SK-N-SH treated with all-trans-retinoic acid at 6 μM for 48 hours (cell line): ENCODE measurements at regions not wholly inside any gene's neighbourhood (a gene's known extent, or its start where the extent isn't known, plus 50 kb on each side); places are given as distances from the start of the nearest gene placed in this dataset.

ENCODE experiments used
- ATAC-seq: fragments of 200-7000 bp; cut with Tn5 transposase; 3 replicates; pipeline ENCODE4 v1.9.1; 2020; ENCODE audit warnings: mild to moderate bottlenecking, moderate library complexity
- ARNTL ChIP-seq: fragments of 450-650 bp; formaldehyde crosslinking; IDR thresholded peaks from 2 replicates; pipeline ENCODE4 v1.5.0; 2020; ENCODE audit warnings: low read depth, mild to moderate bottlenecking, moderate library complexity, borderline replicate concordance
- BACH2 ChIP-seq: fragments of 250-450 bp; sonication (Bioruptor Pico); IDR thresholded peaks from 2 replicates; pipeline ENCODE4 v1.9.0; 2021; ENCODE audit warnings: mild to moderate bottlenecking, borderline replicate concordance
- CREB5 ChIP-seq: fragments of 250-450 bp; sonication (Bioruptor Pico); IDR thresholded peaks from 2 replicates; pipeline ENCODE4 v1.5.1; 2020; ENCODE audit warnings: low read depth, mild to moderate bottlenecking, moderate library complexity
- CSDC2 ChIP-seq: fragments of 250-450 bp; sonication (Bioruptor Pico); IDR thresholded peaks from 2 replicates; pipeline ENCODE4 v1.5.0; 2020; ENCODE audit warnings: mild to moderate bottlenecking, moderate library complexity
- ESRRG ChIP-seq: fragments of 250-450 bp; sonication (Bioruptor Pico); IDR thresholded peaks from 2 replicates; pipeline ENCODE4 v1.6.1; 2021; ENCODE audit warnings: mild to moderate bottlenecking
- GLIS3 ChIP-seq: fragments of 250-450 bp; sonication (Bioruptor Pico); IDR thresholded peaks from 2 replicates; pipeline ENCODE4 v1.5.0; 2020; ENCODE audit warnings: mild to moderate bottlenecking, moderate library complexity
- ISL1 ChIP-seq: fragments of 250-450 bp; sonication (Bioruptor Pico); IDR thresholded peaks from 2 replicates; pipeline ENCODE4 v2.1.2; 2022; ENCODE audit warnings: mild to moderate bottlenecking, moderate library complexity
- OSR1 ChIP-seq: fragments of 250-450 bp; sonication (Bioruptor Pico); IDR thresholded peaks from 2 replicates; pipeline ENCODE4 v1.8.0; 2022; ENCODE audit warnings: moderate library complexity, mild to moderate bottlenecking, inconsistent platforms
- PPARA ChIP-seq: fragments of 250-450 bp; sonication (Bioruptor Pico); IDR thresholded peaks from 2 replicates; pipeline ENCODE4 v1.5.0; 2020; ENCODE audit warnings: mild to moderate bottlenecking, borderline replicate concordance
- RARB ChIP-seq: fragments of 250-450 bp; sonication (Bioruptor Pico); IDR thresholded peaks from 2 replicates; pipeline ENCODE4 v1.8.0; 2021; ENCODE audit warnings: mild to moderate bottlenecking, moderate library complexity
- SNAI2 ChIP-seq: fragments of 250-450 bp; sonication (Bioruptor Pico); IDR thresholded peaks from 2 replicates; pipeline ENCODE4 v1.5.0; 2020; ENCODE audit warnings: mild to moderate bottlenecking, moderate library complexity
- TCF4 ChIP-seq: fragments of 250-450 bp; sonication (Bioruptor Pico); IDR thresholded peaks from 2 replicates; pipeline ENCODE4 v1.8.0; 2021; ENCODE audit warnings: mild to moderate bottlenecking, moderate library complexity, borderline replicate concordance
- TOX ChIP-seq: fragments of 250-450 bp; sonication (Bioruptor Pico); IDR thresholded peaks from 2 replicates; pipeline ENCODE4 v1.8.0; 2021; ENCODE audit warnings: mild to moderate bottlenecking, moderate library complexity, borderline replicate concordance
- ZFP3 ChIP-seq: fragments of 250-450 bp; sonication (Bioruptor Pico); IDR thresholded peaks from 2 replicates; pipeline ENCODE4 v1.5.0; 2020; ENCODE audit warnings: mild to moderate bottlenecking, moderate library complexity
- ZFP30 ChIP-seq: fragments of 450-650 bp; formaldehyde crosslinking; IDR thresholded peaks from 2 replicates; pipeline ENCODE4 v1.5.0; 2022; ENCODE audit warnings: mild to moderate bottlenecking, moderate library complexity
- ZNF565 ChIP-seq: fragments of 450-650 bp; formaldehyde crosslinking; conservative IDR thresholded peaks from 2 replicates; pipeline ENCODE4 v1.5.0; 2020; ENCODE audit warnings: low read depth, mild to moderate bottlenecking, moderate library complexity
- ZNF70 ChIP-seq: fragments of 450-650 bp; formaldehyde crosslinking; IDR thresholded peaks from 2 replicates; pipeline ENCODE4 v1.5.0; 2020; ENCODE audit warnings: mild to moderate bottlenecking, moderate library complexity
- TF ChIP-seq, protein P1 (sequence below): fragments of 250-450 bp; sonication (Bioruptor Pico); IDR thresholded peaks from 2 replicates; pipeline ENCODE4 v1.5.1; 2021; ENCODE audit warnings: mild to moderate bottlenecking, moderate library complexity
- TF ChIP-seq, protein P2 (sequence below): fragments of 250-450 bp; sonication (Bioruptor Pico); IDR thresholded peaks from 2 replicates; pipeline ENCODE4 v1.5.0; 2020; ENCODE audit warnings: mild to moderate bottlenecking, moderate library complexity
- TF ChIP-seq, protein P3 (sequence below): fragments of 250-450 bp; sonication (Bioruptor Pico); IDR thresholded peaks from 2 replicates; pipeline ENCODE4 v1.8.0; 2021; ENCODE audit warnings: low read depth, mild to moderate bottlenecking, moderate library complexity, borderline replicate concordance

DNA sequence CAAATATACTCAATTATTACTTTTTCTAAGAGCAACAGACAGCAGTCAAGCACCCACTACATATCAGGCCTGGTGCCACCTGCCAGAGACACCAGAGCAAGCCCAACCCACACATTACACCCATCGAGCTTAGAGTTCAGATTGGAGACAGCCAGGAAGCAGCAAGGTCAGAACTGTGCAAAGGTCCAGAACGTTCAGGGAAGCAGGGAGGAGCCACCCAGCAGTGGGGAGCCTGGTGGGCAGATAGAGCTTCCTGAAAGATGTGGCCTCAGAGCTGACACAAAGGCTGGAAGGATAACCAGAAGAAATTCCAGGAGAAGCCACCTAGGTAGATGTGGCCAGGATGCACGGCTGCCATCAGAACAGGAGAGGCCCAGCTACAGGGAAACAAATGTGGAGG is 440.5 kb upstream of the ID2 start:
- ATAC-seq: no peak
- TF ChIP-seq ZFP3 (CRISPR knock-in tag) (no peak), ZFP30 (CRISPR knock-in tag) (no peak), RARB (CRISPR knock-in tag) (no peak), BACH2 (CRISPR knock-in tag) (no peak), GLIS3 (CRISPR knock-in tag) (no peak), PPARA (CRISPR knock-in tag) (no peak), TOX (CRISPR knock-in tag) (no peak), SNAI2 (no peak), ARNTL (no peak), ZNF70 (CRISPR knock-in tag) (no peak), ESRRG (CRISPR knock-in tag) (no peak)
- TF ChIP-seq, protein P1, sequence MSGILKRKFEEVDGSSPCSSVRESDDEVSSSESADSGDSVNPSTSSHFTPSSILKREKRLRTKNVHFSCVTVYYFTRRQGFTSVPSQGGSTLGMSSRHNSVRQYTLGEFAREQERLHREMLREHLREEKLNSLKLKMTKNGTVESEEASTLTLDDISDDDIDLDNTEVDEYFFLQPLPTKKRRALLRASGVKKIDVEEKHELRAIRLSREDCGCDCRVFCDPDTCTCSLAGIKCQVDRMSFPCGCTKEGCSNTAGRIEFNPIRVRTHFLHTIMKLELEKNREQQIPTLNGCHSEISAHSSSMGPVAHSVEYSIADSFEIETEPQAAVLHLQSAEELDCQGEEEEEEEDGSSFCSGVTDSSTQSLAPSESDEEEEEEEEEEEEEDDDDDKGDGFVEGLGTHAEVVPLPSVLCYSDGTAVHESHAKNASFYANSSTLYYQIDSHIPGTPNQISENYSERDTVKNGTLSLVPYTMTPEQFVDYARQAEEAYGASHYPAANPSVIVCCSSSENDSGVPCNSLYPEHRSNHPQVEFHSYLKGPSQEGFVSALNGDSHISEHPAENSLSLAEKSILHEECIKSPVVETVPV (CRISPR knock-in tag): no peak
- TF ChIP-seq, all 23 proteins: peak for 0

DNA sequence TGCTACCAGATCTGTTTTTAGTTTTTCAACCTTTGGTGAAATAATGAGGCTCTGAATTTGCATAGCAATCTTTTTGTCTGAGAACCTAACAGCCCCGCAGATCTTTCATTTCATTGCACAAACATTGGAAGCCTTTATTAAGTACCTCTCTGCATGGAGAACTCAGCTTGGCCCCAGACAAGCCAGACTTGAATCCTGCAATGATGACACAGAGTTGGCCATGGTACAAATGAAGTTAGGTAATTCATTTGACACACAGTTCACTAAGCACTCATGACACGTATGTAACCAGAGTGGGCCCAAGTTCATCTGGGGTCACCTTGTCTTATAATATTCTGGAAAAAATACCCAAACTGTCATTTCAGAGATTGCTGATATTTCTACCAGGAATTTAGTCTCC is 439.1 kb upstream of the ID2 start:
- no peak for ATAC-seq
- TF ChIP-seq TOX (CRISPR knock-in tag) (no peak), ZFP3 (CRISPR knock-in tag) (no peak), BACH2 (CRISPR knock-in tag) (no peak), ISL1 (no peak), CREB5 (CRISPR knock-in tag) (no peak), ARNTL (no peak), ESRRG (CRISPR knock-in tag) (no peak), SNAI2 (no peak), GLIS3 (CRISPR knock-in tag) (no peak), ZNF70 (CRISPR knock-in tag) (no peak), ZNF565 (no peak), OSR1 (CRISPR knock-in tag) (no peak), RARB (CRISPR knock-in tag) (no peak), CSDC2 (CRISPR knock-in tag) (no peak), TCF4 (CRISPR knock-in tag) (no peak), PPARA (CRISPR knock-in tag) (no peak)
- TF ChIP-seq, protein P2, sequence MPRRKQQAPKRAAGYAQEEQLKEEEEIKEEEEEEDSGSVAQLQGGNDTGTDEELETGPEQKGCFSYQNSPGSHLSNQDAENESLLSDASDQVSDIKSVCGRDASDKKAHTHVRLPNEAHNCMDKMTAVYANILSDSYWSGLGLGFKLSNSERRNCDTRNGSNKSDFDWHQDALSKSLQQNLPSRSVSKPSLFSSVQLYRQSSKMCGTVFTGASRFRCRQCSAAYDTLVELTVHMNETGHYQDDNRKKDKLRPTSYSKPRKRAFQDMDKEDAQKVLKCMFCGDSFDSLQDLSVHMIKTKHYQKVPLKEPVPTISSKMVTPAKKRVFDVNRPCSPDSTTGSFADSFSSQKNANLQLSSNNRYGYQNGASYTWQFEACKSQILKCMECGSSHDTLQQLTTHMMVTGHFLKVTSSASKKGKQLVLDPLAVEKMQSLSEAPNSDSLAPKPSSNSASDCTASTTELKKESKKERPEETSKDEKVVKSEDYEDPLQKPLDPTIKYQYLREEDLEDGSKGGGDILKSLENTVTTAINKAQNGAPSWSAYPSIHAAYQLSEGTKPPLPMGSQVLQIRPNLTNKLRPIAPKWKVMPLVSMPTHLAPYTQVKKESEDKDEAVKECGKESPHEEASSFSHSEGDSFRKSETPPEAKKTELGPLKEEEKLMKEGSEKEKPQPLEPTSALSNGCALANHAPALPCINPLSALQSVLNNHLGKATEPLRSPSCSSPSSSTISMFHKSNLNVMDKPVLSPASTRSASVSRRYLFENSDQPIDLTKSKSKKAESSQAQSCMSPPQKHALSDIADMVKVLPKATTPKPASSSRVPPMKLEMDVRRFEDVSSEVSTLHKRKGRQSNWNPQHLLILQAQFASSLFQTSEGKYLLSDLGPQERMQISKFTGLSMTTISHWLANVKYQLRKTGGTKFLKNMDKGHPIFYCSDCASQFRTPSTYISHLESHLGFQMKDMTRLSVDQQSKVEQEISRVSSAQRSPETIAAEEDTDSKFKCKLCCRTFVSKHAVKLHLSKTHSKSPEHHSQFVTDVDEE (CRISPR knock-in tag): no peak
- TF ChIP-seq, protein P1 (CRISPR knock-in tag): no peak
- TF ChIP-seq, protein P3, sequence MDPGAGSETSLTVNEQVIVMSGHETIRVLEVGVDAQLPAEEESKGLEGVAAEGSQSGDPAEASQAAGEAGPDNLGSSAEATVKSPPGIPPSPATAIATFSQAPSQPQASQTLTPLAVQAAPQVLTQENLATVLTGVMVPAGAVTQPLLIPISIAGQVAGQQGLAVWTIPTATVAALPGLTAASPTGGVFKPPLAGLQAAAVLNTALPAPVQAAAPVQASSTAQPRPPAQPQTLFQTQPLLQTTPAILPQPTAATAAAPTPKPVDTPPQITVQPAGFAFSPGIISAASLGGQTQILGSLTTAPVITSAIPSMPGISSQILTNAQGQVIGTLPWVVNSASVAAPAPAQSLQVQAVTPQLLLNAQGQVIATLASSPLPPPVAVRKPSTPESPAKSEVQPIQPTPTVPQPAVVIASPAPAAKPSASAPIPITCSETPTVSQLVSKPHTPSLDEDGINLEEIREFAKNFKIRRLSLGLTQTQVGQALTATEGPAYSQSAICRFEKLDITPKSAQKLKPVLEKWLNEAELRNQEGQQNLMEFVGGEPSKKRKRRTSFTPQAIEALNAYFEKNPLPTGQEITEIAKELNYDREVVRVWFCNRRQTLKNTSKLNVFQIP (CRISPR knock-in tag): no peak

GRCh38 chr2:8243748-8244400 is 438.0 kb upstream of the ID2 start:
- no peak for ATAC-seq
- TF ChIP-seq RARB (CRISPR knock-in tag) (no peak), BACH2 (CRISPR knock-in tag) (no peak)
